ENCODE measurements at regions not wholly inside any gene's neighbourhood (a gene's known extent, or its start where the extent isn't known, plus 50 kb on each side); places are given as distances from the start of the nearest gene placed in this dataset.

DNA sequence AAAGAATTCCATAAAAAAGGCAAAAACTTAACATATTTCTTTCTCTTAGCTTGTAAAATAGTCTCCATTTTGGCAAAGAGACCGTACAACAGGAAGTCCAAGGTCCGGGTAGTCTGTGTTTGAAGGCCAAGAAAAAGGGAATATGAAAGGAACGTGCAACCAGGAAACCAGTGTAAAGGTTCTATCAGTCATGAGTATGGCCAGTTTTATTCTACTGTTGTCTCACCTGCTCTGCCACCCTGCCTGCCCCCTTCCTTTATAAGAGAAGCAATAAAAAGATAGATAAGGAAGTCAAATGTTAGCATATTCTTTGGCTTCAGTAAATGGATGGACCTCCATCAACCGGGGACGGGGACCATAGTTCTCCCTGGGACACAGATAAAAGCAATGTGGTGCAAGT is 370.6 kb upstream of the ROBO2 start:
- no peak for TF ChIP-seq NFIC (IDR thresholded peaks at IDR 0.05)
- TF ChIP-seq TAF1 (IDR thresholded peaks at IDR 0.05; ENCODE audit: low read depth), result no peak

DNA sequence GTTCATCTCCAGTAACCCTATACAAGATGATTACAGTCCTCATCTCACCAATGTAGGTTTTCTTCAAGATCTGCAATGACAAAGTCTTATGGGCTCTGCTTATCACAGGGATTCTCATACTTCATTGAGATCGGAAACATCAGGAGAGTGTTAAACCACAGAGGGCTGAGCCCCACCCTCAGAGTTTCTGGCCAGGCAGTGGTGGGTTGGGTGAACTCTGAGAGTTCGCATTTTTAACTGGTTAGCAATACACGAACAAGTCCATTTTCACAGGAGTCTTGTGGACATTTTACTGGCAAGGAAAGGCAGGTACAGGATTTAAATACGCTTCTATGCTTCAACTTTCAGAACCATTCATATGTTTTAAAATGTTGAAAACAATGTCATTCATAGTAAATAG is 366.7 kb upstream of the ROBO2 start:
- TF ChIP-seq TEAD4 (IDR thresholded peaks at IDR 0.05) (no peak), EGR1 (IDR thresholded peaks at IDR 0.05) (no peak), CREB1 (IDR thresholded peaks at IDR 0.05; ENCODE audit: low read depth) (no peak), FOXM1 (IDR thresholded peaks at IDR 0.05; ENCODE audit: borderline replicate concordance, low read depth) (no peak), RAD21 (IDR thresholded peaks at IDR 0.05; ENCODE audit: low read depth) (no peak), EP300 (IDR thresholded peaks at IDR 0.05; ENCODE audit: borderline replicate concordance) (no peak), YY1 (IDR thresholded peaks at IDR 0.05; ENCODE audit: low read depth) (no peak)
- TF ChIP-seq, protein P1, sequence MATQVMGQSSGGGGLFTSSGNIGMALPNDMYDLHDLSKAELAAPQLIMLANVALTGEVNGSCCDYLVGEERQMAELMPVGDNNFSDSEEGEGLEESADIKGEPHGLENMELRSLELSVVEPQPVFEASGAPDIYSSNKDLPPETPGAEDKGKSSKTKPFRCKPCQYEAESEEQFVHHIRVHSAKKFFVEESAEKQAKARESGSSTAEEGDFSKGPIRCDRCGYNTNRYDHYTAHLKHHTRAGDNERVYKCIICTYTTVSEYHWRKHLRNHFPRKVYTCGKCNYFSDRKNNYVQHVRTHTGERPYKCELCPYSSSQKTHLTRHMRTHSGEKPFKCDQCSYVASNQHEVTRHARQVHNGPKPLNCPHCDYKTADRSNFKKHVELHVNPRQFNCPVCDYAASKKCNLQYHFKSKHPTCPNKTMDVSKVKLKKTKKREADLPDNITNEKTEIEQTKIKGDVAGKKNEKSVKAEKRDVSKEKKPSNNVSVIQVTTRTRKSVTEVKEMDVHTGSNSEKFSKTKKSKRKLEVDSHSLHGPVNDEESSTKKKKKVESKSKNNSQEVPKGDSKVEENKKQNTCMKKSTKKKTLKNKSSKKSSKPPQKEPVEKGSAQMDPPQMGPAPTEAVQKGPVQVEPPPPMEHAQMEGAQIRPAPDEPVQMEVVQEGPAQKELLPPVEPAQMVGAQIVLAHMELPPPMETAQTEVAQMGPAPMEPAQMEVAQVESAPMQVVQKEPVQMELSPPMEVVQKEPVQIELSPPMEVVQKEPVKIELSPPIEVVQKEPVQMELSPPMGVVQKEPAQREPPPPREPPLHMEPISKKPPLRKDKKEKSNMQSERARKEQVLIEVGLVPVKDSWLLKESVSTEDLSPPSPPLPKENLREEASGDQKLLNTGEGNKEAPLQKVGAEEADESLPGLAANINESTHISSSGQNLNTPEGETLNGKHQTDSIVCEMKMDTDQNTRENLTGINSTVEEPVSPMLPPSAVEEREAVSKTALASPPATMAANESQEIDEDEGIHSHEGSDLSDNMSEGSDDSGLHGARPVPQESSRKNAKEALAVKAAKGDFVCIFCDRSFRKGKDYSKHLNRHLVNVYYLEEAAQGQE (IDR thresholded peaks at IDR 0.05; ENCODE audit: low read depth), result no peak
- TF ChIP-seq, protein P2, sequence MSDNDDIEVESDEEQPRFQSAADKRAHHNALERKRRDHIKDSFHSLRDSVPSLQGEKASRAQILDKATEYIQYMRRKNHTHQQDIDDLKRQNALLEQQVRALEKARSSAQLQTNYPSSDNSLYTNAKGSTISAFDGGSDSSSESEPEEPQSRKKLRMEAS (IDR thresholded peaks at IDR 0.05), result no peak

DNA sequence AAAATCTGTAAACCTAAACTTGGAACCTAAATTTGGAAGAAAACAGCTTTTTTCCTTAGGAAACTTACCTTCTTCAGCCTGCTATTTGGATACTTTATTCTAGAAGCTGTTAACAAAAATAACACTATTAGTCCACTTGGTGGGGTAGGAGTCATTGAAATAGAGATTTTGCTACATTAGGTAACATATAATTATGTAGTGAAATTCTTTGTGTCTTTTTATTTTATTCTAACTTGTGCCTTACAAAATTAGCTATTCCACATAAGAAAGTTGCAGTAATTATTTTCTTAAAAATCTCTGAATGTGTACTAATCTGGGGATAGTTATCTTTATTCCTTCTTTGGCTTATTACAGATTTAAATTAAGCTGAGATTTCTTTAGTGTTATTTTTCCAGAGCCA is 360.4 kb upstream of the ROBO2 start:
- no peak for TF ChIP-seq FOXM1 (IDR thresholded peaks at IDR 0.05; ENCODE audit: borderline replicate concordance, low read depth)
- TF ChIP-seq, protein P3, sequence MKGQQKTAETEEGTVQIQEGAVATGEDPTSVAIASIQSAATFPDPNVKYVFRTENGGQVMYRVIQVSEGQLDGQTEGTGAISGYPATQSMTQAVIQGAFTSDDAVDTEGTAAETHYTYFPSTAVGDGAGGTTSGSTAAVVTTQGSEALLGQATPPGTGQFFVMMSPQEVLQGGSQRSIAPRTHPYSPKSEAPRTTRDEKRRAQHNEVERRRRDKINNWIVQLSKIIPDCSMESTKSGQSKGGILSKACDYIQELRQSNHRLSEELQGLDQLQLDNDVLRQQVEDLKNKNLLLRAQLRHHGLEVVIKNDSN (IDR thresholded peaks at IDR 0.05), result no peak
- no peak for TF ChIP-seq TCF12 (IDR thresholded peaks at IDR 0.05; ENCODE audit: low read depth)
- no peak for TF ChIP-seq TAF1 (IDR thresholded peaks at IDR 0.05; ENCODE audit: low read depth)
- no peak for TF ChIP-seq EGR1 (IDR thresholded peaks at IDR 0.05)
- no peak for TF ChIP-seq TEAD4 (IDR thresholded peaks at IDR 0.05)
- TF ChIP-seq ZBTB7A (IDR thresholded peaks at IDR 0.05; ENCODE audit: low read depth), result no peak
- TF ChIP-seq YY1 (IDR thresholded peaks at IDR 0.05; ENCODE audit: low read depth), result no peak
- TF ChIP-seq, protein P2 (IDR thresholded peaks at IDR 0.05), result no peak
- TF ChIP-seq CREB1 (IDR thresholded peaks at IDR 0.05; ENCODE audit: low read depth), result no peak
- TF ChIP-seq NFIC (IDR thresholded peaks at IDR 0.05), result no peak
- TF ChIP-seq EP300 (IDR thresholded peaks at IDR 0.05; ENCODE audit: borderline replicate concordance), result no peak

DNA sequence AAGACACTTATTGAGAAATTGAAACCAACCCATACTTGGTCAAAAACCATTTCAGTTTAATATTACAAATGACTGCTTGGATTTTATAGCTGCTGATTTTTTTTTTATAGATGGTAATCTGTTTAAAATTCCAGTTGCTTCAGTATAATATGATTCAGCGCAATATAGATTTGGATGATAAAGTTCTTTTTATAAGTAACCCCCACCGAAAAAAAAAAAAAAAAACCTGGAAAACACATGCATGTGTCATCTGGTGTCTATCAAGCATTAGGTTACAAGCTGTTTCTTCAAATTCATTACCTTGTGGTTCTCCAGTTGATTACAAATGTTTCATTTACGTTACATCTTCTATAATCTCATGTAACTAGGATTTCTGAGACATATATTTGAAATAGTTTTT is 356.6 kb upstream of the ROBO2 start:
- TF ChIP-seq, protein P3 (IDR thresholded peaks at IDR 0.05), result no peak
- TF ChIP-seq, protein P2 (IDR thresholded peaks at IDR 0.05), result no peak
- TF ChIP-seq CREB1 (IDR thresholded peaks at IDR 0.05; ENCODE audit: low read depth), result no peak
- no peak for TF ChIP-seq TEAD4 (IDR thresholded peaks at IDR 0.05)
- TF ChIP-seq EGR1 (IDR thresholded peaks at IDR 0.05), result no peak
- no peak for TF ChIP-seq EP300 (IDR thresholded peaks at IDR 0.05; ENCODE audit: borderline replicate concordance)
- TF ChIP-seq CEBPB (IDR thresholded peaks at IDR 0.05), result no peak
- no peak for TF ChIP-seq RAD21 (IDR thresholded peaks at IDR 0.05; ENCODE audit: low read depth)
- no peak for TF ChIP-seq NFIC (IDR thresholded peaks at IDR 0.05)
- TF ChIP-seq TAF1 (IDR thresholded peaks at IDR 0.05; ENCODE audit: low read depth), result no peak
- no peak for TF ChIP-seq ZBTB7A (IDR thresholded peaks at IDR 0.05; ENCODE audit: low read depth)
- no peak for TF ChIP-seq TCF12 (IDR thresholded peaks at IDR 0.05; ENCODE audit: low read depth)
- TF ChIP-seq, protein P1 (IDR thresholded peaks at IDR 0.05; ENCODE audit: low read depth), result no peak
- TF ChIP-seq FOXM1 (IDR thresholded peaks at IDR 0.05; ENCODE audit: borderline replicate concordance, low read depth), result no peak
- TF ChIP-seq YY1 (IDR thresholded peaks at IDR 0.05; ENCODE audit: low read depth), result no peak

DNA sequence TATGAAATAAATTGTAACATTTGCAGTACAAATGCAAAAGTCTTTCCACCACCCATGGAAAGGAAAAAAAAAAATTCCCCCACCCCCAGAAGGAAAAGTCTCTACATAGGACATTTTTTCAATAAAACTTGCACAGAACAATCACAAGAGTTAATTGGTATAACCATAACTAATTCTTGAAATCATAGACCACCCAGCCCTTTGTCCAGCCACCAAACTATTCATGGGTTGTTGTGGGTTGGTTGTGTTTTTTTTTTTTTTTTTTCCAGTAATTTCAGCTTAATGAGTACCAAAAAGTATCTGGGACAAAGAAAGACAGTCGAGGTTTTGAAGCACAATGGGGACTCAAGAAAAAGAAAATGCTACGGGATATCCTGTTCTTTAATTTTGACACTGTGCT is 355.0 kb upstream of the ROBO2 start:
- no peak for TF ChIP-seq CEBPB (IDR thresholded peaks at IDR 0.05)
- TF ChIP-seq TEAD4 (IDR thresholded peaks at IDR 0.05), result no peak
- TF ChIP-seq EP300 (IDR thresholded peaks at IDR 0.05; ENCODE audit: borderline replicate concordance), result no peak
- TF ChIP-seq TCF12 (IDR thresholded peaks at IDR 0.05; ENCODE audit: low read depth), result no peak
- TF ChIP-seq FOXM1 (IDR thresholded peaks at IDR 0.05; ENCODE audit: borderline replicate concordance, low read depth), result no peak
- TF ChIP-seq ZBTB7A (IDR thresholded peaks at IDR 0.05; ENCODE audit: low read depth), result no peak
- TF ChIP-seq, protein P3 (IDR thresholded peaks at IDR 0.05), result no peak

DNA sequence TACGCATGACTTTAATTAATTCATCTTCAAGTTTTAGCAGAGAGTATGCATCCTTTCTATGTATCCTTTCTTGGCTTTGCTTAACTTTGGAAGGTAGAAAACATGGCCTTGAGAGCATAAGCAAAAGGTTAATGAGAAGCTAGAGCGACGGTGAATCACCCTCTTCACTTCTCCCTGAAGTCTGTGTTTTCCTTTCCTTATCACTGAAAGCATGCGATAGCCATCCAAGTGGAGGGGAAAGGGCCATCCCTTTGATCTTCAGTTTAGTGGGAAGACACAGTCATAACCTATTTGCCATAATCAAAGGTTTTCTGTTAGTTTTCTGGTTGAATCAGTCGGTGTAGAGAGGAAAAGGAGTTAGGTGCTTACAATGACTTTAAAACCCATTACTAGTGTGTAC is 354.0 kb upstream of the ROBO2 start:
- no peak for TF ChIP-seq NFIC (IDR thresholded peaks at IDR 0.05)
- TF ChIP-seq TAF1 (IDR thresholded peaks at IDR 0.05; ENCODE audit: low read depth), result no peak
- no peak for TF ChIP-seq TEAD4 (IDR thresholded peaks at IDR 0.05)
- no peak for TF ChIP-seq ZBTB7A (IDR thresholded peaks at IDR 0.05; ENCODE audit: low read depth)
- no peak for TF ChIP-seq FOXM1 (IDR thresholded peaks at IDR 0.05; ENCODE audit: borderline replicate concordance, low read depth)
- no peak for TF ChIP-seq TCF12 (IDR thresholded peaks at IDR 0.05; ENCODE audit: low read depth)
- TF ChIP-seq CEBPB (IDR thresholded peaks at IDR 0.05), result no peak
- TF ChIP-seq EGR1 (IDR thresholded peaks at IDR 0.05), result no peak
- TF ChIP-seq EP300 (IDR thresholded peaks at IDR 0.05; ENCODE audit: borderline replicate concordance), result no peak
- TF ChIP-seq, protein P2 (IDR thresholded peaks at IDR 0.05), result no peak
